PC-9 (cell line): ENCODE measurements at regions not wholly inside any gene's neighbourhood (a gene's known extent, or its start where the extent isn't known, plus 50 kb on each side); places are given as distances from the start of the nearest gene placed in this dataset.

Experiments
- BruUV-seq: library from RNA; stranded (reverse); fragments of 400-500 nt; replicated peaks from 2 replicates; lab custom pipeline; 2021; lab: Mats Ljungman, UMichigan
- CTCF ChIA-PET: fragments of 300-600 bp; sonication (Branson Sonifier 250); formaldehyde crosslinking; loops from one replicate; lab custom pipeline; 2022; ENCODE audit warnings: antibody characterized with exemption; lab: Charles Lee
- POLR2A ChIA-PET: fragments of 300-600 bp; sonication (Branson Sonifier 250); formaldehyde crosslinking; loops from one replicate; lab custom pipeline; 2022; ENCODE audit warnings: antibody characterized with exemption; ENCODE audit not compliant: unreplicated experiment; lab: Charles Lee
- DNase-seq, 2 experiments: peaks; one replicate each; pipeline versions ENCODE4 v3.0.0 to v3.0.0-alpha.2; 2015 to 2022; ENCODE audit warnings: mixed read lengths in 1 of 2
- H2AFZ ChIP-seq: fragments of 200-600 bp; sonication (generic); 2 replicates; pipeline ENCODE4 v1.8.1; 2017; ENCODE audit warnings: antibody characterized with exemption
- H3F3A ChIP-seq: fragments of 200-600 bp; sonication (generic); 2 replicates; pipeline ENCODE4 v1.8.1; 2017; ENCODE audit warnings: antibody characterized with exemption, mild to moderate bottlenecking, low read depth; ENCODE audit not compliant: insufficient read depth
- H3K27ac ChIP-seq: fragments of 200-600 bp; sonication (generic); 2 replicates; pipeline ENCODE4 v1.6.1; 2016; ENCODE audit warnings: mixed run types
- H3K27me3 ChIP-seq: fragments of 200-600 bp; sonication (generic); 2 replicates; pipeline ENCODE4 v1.6.1; 2016; ENCODE audit warnings: low read depth, mixed run types; ENCODE audit not compliant: insufficient read depth
- H3K36me3 ChIP-seq: fragments of 200-600 bp; sonication (generic); 2 replicates; pipeline ENCODE4 v1.6.1; 2016; ENCODE audit warnings: low read depth, mixed run types
- H3K4me1 ChIP-seq: fragments of 200-600 bp; sonication (generic); replicated peaks from 2 replicates; pipeline ENCODE4 v1.6.1; 2016; ENCODE audit warnings: mixed run types; ENCODE audit not compliant: insufficient read depth
- H3K4me2 ChIP-seq: fragments of 200-600 bp; sonication (generic); 2 replicates; pipeline ENCODE4 v1.6.1; 2017; ENCODE audit warnings: mixed run types
- H3K4me3 ChIP-seq: fragments of 200-600 bp; sonication (generic); 2 replicates; pipeline ENCODE4 v1.6.1; 2016; ENCODE audit warnings: mixed run types
- H3K79me2 ChIP-seq: fragments of 200-600 bp; sonication (generic); 2 replicates; pipeline ENCODE4 v1.6.1; 2017; ENCODE audit warnings: low read depth, mixed run types
- H3K9me2 ChIP-seq: fragments of 200-600 bp; sonication (generic); 2 replicates; pipeline ENCODE4 v1.8.1; 2017; ENCODE audit warnings: mild to moderate bottlenecking; ENCODE audit not compliant: insufficient read depth
- H3K9me3 ChIP-seq: fragments of 200-600 bp; sonication (generic); 2 replicates; pipeline ENCODE4 v1.8.1; 2016; ENCODE audit warnings: low read depth; ENCODE audit not compliant: insufficient read depth
- H4K20me1 ChIP-seq: fragments of 200-600 bp; sonication (generic); 2 replicates; pipeline ENCODE4 v1.8.1; 2017; ENCODE audit not compliant: insufficient read depth
- CTCF ChIP-seq: fragments of 200-600 bp; sonication (generic); conservative IDR thresholded peaks from 2 replicates; pipeline ENCODE4 v1.6.1; 2017; ENCODE audit warnings: mixed run types, antibody characterized with exemption, mild to moderate bottlenecking, moderate library complexity
- EZH2 ChIP-seq: fragments of 200-600 bp; sonication (generic); IDR thresholded peaks from 2 replicates; pipeline ENCODE4 v1.8.0; 2017; ENCODE audit warnings: antibody characterized with exemption, low read depth
- intact Hi-C: fragments of 100-400 bp; cut with micrococcal nuclease; formaldehyde crosslinking; loops from one replicate; pipeline ENCODE4 v1.10.0; 2022; ENCODE audit not compliant: unreplicated experiment

- Histone ChIP-seq H3K27me3 (no peaks in the 10 kb centered on the region), H3K36me3 (no peaks in the 10 kb centered on the region), H3K4me2 (no peak overlapping the region), H3K9me2 (no peaks in the 10 kb centered on the region), H3K27ac (no peak overlapping the region), H4K20me1 (no peaks in the 10 kb centered on the region), H3K9me3 (no peaks in the 10 kb centered on the region), H3K79me2 (no peaks in the 10 kb centered on the region), H3K4me3 (no peak overlapping the region), H3F3A (no peaks in the 10 kb centered on the region), H3K4me1 (no peaks in the 10 kb centered on the region), H2AFZ (no peak overlapping the region)
- DNase-seq: no peak
- TF ChIP-seq EZH2 (no peak), CTCF (no peak)
- intact Hi-C loops: no loop called here
- BruUV-seq: no TSS peak
- ChIA-PET CTCF (no interaction called here), POLR2A (no interaction called here)
Observed at GRCh38 chr4:129240816-129241215, 144.9 kb downstream of the C4orf33 start.

- Histone ChIP-seq H3K4me1 (no peaks in the 10 kb centered on the region), H3F3A (no peaks in the 10 kb centered on the region), H3K36me3 (no peaks in the 10 kb centered on the region), H3K79me2 (no peaks in the 10 kb centered on the region), H4K20me1 (no peaks in the 10 kb centered on the region), H3K27ac (no peak overlapping the region), H3K27me3 (no peaks in the 10 kb centered on the region), H2AFZ (no peak overlapping the region), H3K9me3 (no peaks in the 10 kb centered on the region), H3K4me2 (no peak overlapping the region), H3K9me2 (no peaks in the 10 kb centered on the region), H3K4me3 (no peak overlapping the region)
- POLR2A ChIA-PET: no interaction called here
- TF ChIP-seq EZH2 (no peak), CTCF (no peak)
- no TSS peak for BruUV-seq
- CTCF ChIA-PET: no interaction called here
- no peak for DNase-seq
- intact Hi-C loops: no loop called here
Observed at GRCh38 chr4:129246145-129246544, 150.2 kb downstream of the C4orf33 start.

GRCh38 chr4:129246910-129247461 is 151.0 kb downstream of the C4orf33 start:
- no peak overlapping the region for H2AFZ ChIP-seq
- H3K27ac ChIP-seq: no peak overlapping the region
- H3K4me3 ChIP-seq: no peak overlapping the region
- no peaks in the 10 kb centered on the region for H3K4me1 ChIP-seq
- H3K9me2 ChIP-seq: no peaks in the 10 kb centered on the region
- intact Hi-C loops: no loop called here
- no TSS peak for BruUV-seq
- POLR2A ChIA-PET: no interaction called here
- H3K27me3 ChIP-seq: no peaks in the 10 kb centered on the region
- TF ChIP-seq CTCF (no peak), EZH2 (no peak)
- H3K9me3 ChIP-seq: no peaks in the 10 kb centered on the region
- no peak overlapping the region for H3K4me2 ChIP-seq
- CTCF ChIA-PET: no interaction called here
- H4K20me1 ChIP-seq: no peaks in the 10 kb centered on the region
- no peak for DNase-seq
- no peaks in the 10 kb centered on the region for H3K36me3 ChIP-seq
- no peaks in the 10 kb centered on the region for H3K79me2 ChIP-seq
- no peaks in the 10 kb centered on the region for H3F3A ChIP-seq
